Ascending aorta (tissue), 2 donors: ENCODE measurements at regions not wholly inside any gene's neighbourhood (a gene's known extent, or its start where the extent isn't known, plus 50 kb on each side); places are given as distances from the start of the nearest gene placed in this dataset.
"Not testable (repeated sequence)": the region's sequence is repeated elsewhere in the genome, so short reads cannot be mapped to it uniquely, and the experiment has no call there.

ENCODE experiments used
- DNase-seq, 2 donors: peaks; one replicate each; pipeline ENCODE4 v3.0.0-alpha.2; 2019; ENCODE audit warnings: low spot score in 2 of 2
- H3K27ac ChIP-seq, 2 donors: fragments of 200-600 bp; sonication (generic); one replicate each; pipeline ENCODE4 v1.5.1; 2016 to 2017; ENCODE audit warnings: mild to moderate bottlenecking in 1 of 2
- H3K27me3 ChIP-seq: fragments of 200-600 bp; sonication (generic); one replicate; pipeline ENCODE4 v1.5.1; 2017
- H3K36me3 ChIP-seq, 2 donors: fragments of 200-600 bp; sonication (generic); one replicate each; pipeline ENCODE4 v1.5.1; 2016
- H3K4me1 ChIP-seq, 2 donors: fragments of 200-600 bp; sonication (generic); one replicate each; pipeline ENCODE4 v1.5.1; 2016 to 2017; ENCODE audit warnings: mild to moderate bottlenecking in 1 of 2
- H3K4me3 ChIP-seq, 2 donors: fragments of 200-600 bp; sonication (generic); one replicate each; pipeline ENCODE4 v1.5.1; 2016 to 2017; ENCODE audit warnings: mild to moderate bottlenecking in 1 of 2
- H3K9me3 ChIP-seq, 2 donors: fragments of 200-600 bp; sonication (generic); one replicate each; pipeline ENCODE4 v1.5.1; 2016
- intact Hi-C: fragments of 100-400 bp; cut with DNase I; formaldehyde crosslinking; loops from one replicate; pipeline ENCODE4 v1.15.1; 2023
- TF ChIP-seq, protein P1 (sequence below), 3 experiments: fragments of 200-600 bp in 2 of 3; fragments of 450-650 bp in 1 of 3; sonication (generic) in 2 of 3; IDR thresholded peaks; one replicate each; pipeline ENCODE4 v1.5.1; 2016 to 2019; ENCODE audit warnings: antibody characterized with exemption in 3 of 3, mild to moderate bottlenecking in 1 of 3, moderate library complexity in 1 of 3

GRCh38 chr5:173391031-173391430, 62.8 kb upstream of the STC2 start:
- Histone ChIP-seq H3K27me3 (no peaks in the 10 kb centered on the region), H3K4me3 (no peak overlapping the region), H3K36me3 (no peaks in the 10 kb centered on the region), H3K4me1 (no peaks in the 10 kb centered on the region), H3K27ac (no peak overlapping the region), H3K9me3 (no peaks in the 10 kb centered on the region)
- intact Hi-C loops = no loop called here
- TF ChIP-seq, protein P1, sequence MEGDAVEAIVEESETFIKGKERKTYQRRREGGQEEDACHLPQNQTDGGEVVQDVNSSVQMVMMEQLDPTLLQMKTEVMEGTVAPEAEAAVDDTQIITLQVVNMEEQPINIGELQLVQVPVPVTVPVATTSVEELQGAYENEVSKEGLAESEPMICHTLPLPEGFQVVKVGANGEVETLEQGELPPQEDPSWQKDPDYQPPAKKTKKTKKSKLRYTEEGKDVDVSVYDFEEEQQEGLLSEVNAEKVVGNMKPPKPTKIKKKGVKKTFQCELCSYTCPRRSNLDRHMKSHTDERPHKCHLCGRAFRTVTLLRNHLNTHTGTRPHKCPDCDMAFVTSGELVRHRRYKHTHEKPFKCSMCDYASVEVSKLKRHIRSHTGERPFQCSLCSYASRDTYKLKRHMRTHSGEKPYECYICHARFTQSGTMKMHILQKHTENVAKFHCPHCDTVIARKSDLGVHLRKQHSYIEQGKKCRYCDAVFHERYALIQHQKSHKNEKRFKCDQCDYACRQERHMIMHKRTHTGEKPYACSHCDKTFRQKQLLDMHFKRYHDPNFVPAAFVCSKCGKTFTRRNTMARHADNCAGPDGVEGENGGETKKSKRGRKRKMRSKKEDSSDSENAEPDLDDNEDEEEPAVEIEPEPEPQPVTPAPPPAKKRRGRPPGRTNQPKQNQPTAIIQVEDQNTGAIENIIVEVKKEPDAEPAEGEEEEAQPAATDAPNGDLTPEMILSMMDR (IDR thresholded peaks at IDR 0.05) = no peak
- no peak for DNase-seq

DNA sequence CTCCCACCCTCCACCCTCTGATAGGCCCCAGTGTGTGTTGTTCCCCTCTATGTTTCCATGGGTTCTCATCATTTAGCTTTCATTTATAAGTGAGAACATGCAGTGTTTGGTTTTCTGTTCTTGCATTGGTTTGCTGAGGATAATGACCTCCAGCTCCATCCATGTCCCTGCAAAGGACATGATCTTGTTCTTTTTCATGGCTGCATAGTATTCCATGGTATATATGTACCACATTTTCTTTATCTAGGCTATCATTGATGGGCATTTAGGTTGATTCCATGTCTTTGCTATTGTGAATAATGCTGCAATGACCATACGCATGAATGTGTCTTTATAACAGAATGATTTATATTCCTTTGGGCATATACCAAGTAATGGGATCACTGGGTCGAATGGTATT, 59.1 kb upstream of the STC2 start:
- H3K9me3 ChIP-seq, H3K4me1 ChIP-seq, H3K27ac ChIP-seq, H3K36me3 ChIP-seq, H3K27me3 ChIP-seq, H3K4me3 ChIP-seq, intact Hi-C loops, DNase-seq: not testable (repeated sequence)

DNA sequence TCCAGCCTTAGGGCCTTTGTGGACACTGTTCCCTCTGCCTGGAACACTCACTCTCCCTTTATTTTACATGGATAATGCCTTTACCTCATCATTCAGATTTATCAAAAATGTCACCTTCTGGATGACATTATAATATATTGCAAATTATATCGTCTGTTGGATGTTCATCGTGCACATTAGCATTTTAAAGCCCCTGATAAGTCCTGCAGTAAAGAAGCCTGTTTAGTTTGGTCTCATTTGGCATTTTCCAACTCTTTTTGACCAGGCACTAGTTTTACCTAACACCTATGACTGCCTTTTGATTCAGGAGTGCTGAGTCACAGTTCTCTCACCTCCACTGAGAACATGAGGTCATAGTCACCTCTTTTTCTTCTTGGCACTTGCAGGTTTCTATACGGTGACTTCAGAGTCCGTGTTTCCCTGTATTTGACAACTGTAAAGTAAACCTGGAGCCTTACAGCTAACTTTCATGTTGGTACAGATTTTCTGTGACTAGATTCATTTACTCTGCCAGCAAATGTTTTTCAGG, 57.7 kb upstream of the STC2 start:
- TF ChIP-seq, protein P1 (IDR thresholded peaks at IDR 0.05) = no peak
- no peak overlapping the region for H3K4me3 ChIP-seq
- H3K27ac ChIP-seq = no peak overlapping the region
- no peaks in the 10 kb centered on the region for H3K9me3 ChIP-seq
- H3K27me3 ChIP-seq = no peaks in the 10 kb centered on the region
- DNase-seq = no peak
- no peaks in the 10 kb centered on the region for H3K36me3 ChIP-seq
- intact Hi-C loops = no loop called here
- H3K4me1 ChIP-seq = no peaks in the 10 kb centered on the region

- Histone ChIP-seq H3K4me3 (no peak overlapping the region), H3K36me3 (no peaks in the 10 kb centered on the region), H3K9me3 (no peaks in the 10 kb centered on the region), H3K4me1 (no peaks in the 10 kb centered on the region), H3K27ac (no peak overlapping the region), H3K27me3 (no peaks in the 10 kb centered on the region)
- TF ChIP-seq, protein P1 (IDR thresholded peaks at IDR 0.05) = no peak
- DNase-seq = no peak
- intact Hi-C loops = no loop called here
Observed at GRCh38 chr5:173383711-173384110, 55.5 kb upstream of the STC2 start.

DNA sequence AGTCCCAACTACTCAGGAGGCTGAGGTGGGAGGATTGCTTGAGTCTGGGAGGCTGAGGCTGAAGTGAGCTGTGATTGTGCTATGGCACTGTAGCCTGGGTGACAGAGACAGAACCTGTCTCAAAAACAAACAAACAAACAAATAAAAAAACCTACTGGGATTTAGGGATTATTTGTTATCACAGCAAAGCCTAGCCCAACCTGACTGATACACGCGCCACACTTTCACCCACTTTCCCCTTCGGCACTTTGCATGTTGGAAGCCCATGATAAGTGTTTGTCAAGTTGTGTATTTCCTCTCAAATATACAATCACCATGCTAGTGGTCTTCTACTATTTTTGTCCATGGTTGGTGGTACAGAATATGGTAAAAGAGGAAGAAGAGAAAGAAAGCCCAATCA, 50.5 kb upstream of the STC2 start:
- TF ChIP-seq, protein P1 (IDR thresholded peaks at IDR 0.05) = no peak
- intact Hi-C loops = no loop called here
- no peak for DNase-seq
- Histone ChIP-seq H3K27me3 (no peaks in the 10 kb centered on the region), H3K4me3 (no peak overlapping the region), H3K36me3 (no peaks in the 10 kb centered on the region), H3K4me1 (no peaks in the 10 kb centered on the region), H3K9me3 (no peaks in the 10 kb centered on the region), H3K27ac (no peak overlapping the region)
